GM13976 (cell line): ENCODE measurements at regions not wholly inside any gene's neighbourhood (a gene's known extent, or its start where the extent isn't known, plus 50 kb on each side); places are given as distances from the start of the nearest gene placed in this dataset.
"Not testable (repeated sequence)": the region's sequence is repeated elsewhere in the genome, so short reads cannot be mapped to it uniquely, and the experiment has no call there.

ENCODE experiments used
- DNase-seq: peaks from one replicate; pipeline ENCODE4 v3.0.0; 2012; ENCODE audit warnings: low spot score
- CTCF ChIP-seq: IDR thresholded peaks from 2 replicates; pipeline ENCODE4 v1.5.1; 2012; ENCODE audit warnings: borderline replicate concordance, mild to moderate bottlenecking; ENCODE audit not compliant: insufficient read depth; ENCODE audit errors: extremely low read depth, missing control alignments, control extremely low read depth
- in situ Hi-C: fragments of 300-500 bp; cut with MboI; formaldehyde crosslinking; loops from one replicate; pipeline ENCODE4 v1.12.0; 2022; ENCODE audit warnings: low sequenced_read_pairs, mixed read lengths, inconsistent platforms; ENCODE audit not compliant: unreplicated experiment

GRCh38 chr7:109694149-109695071, 1124.7 kb downstream of the DNAJB9 start:
- no peak for DNase-seq
- in situ Hi-C loops: no loop called here
- no peak for TF ChIP-seq CTCF

GRCh38 chr7:109695419-109695818, 1125.7 kb downstream of the DNAJB9 start:
- no peak for TF ChIP-seq CTCF
- no peak for DNase-seq
- in situ Hi-C loops: no loop called here

- TF ChIP-seq CTCF: no peak
These were observed 1127.0 kb downstream of the DNAJB9 start for GRCh38 chr7:109696723-109697122.

GRCh38 chr7:109699661-109700060, 1130.0 kb downstream of the DNAJB9 start:
- in situ Hi-C loops: no loop called here
- TF ChIP-seq CTCF: no peak
- DNase-seq: no peak

More at GRCh38 chr7:109696723-109697122, 1127.0 kb downstream of the DNAJB9 start:
- DNase-seq: no peak
- in situ Hi-C loops: no loop called here

- no peak for DNase-seq
- TF ChIP-seq CTCF: no peak
- in situ Hi-C loops: no loop called here
These were observed 1143.7 kb downstream of the DNAJB9 start for GRCh38 chr7:109713366-109713765.

- DNase-seq, in situ Hi-C loops: not testable (repeated sequence)
These were observed 1149.7 kb downstream of the DNAJB9 start for GRCh38 chr7:109719359-109719758.

GRCh38 chr7:109734601-109735000, 1164.9 kb downstream of the DNAJB9 start:
- in situ Hi-C loops: no loop called here
- TF ChIP-seq CTCF: no peak

More at GRCh38 chr7:109734601-109735000, 1164.9 kb downstream of the DNAJB9 start:
- DNase-seq: no peak
